ENCODE measurements at regions not wholly inside any gene's neighbourhood (a gene's known extent, or its start where the extent isn't known, plus 50 kb on each side); places are given as distances from the start of the nearest gene placed in this dataset.

- TF ChIP-seq, protein P1, sequence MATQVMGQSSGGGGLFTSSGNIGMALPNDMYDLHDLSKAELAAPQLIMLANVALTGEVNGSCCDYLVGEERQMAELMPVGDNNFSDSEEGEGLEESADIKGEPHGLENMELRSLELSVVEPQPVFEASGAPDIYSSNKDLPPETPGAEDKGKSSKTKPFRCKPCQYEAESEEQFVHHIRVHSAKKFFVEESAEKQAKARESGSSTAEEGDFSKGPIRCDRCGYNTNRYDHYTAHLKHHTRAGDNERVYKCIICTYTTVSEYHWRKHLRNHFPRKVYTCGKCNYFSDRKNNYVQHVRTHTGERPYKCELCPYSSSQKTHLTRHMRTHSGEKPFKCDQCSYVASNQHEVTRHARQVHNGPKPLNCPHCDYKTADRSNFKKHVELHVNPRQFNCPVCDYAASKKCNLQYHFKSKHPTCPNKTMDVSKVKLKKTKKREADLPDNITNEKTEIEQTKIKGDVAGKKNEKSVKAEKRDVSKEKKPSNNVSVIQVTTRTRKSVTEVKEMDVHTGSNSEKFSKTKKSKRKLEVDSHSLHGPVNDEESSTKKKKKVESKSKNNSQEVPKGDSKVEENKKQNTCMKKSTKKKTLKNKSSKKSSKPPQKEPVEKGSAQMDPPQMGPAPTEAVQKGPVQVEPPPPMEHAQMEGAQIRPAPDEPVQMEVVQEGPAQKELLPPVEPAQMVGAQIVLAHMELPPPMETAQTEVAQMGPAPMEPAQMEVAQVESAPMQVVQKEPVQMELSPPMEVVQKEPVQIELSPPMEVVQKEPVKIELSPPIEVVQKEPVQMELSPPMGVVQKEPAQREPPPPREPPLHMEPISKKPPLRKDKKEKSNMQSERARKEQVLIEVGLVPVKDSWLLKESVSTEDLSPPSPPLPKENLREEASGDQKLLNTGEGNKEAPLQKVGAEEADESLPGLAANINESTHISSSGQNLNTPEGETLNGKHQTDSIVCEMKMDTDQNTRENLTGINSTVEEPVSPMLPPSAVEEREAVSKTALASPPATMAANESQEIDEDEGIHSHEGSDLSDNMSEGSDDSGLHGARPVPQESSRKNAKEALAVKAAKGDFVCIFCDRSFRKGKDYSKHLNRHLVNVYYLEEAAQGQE (IDR thresholded peaks at IDR 0.05; ENCODE audit: insufficient replicate concordance, low read depth) = no peak
- TF ChIP-seq POLR2AphosphoS5 (IDR thresholded peaks at IDR 0.05; ENCODE audit: low read depth) = no peak
- TF ChIP-seq CTCF (IDR thresholded peaks at IDR 0.05; ENCODE audit: insufficient read depth, low read length) = no peak
- TF ChIP-seq GABPA (IDR thresholded peaks at IDR 0.05; ENCODE audit: low read depth) = no peak
- TF ChIP-seq SPI1 (IDR thresholded peaks at IDR 0.05; ENCODE audit: borderline replicate concordance, low read depth) = no peak
Measured at GRCh38 chr3:176147251-176147650, 1050.0 kb downstream of the TBL1XR1 start.
